Mesodermal cell (in vitro differentiated cells): ENCODE measurements at regions not wholly inside any gene's neighbourhood (a gene's known extent, or its start where the extent isn't known, plus 50 kb on each side); places are given as distances from the start of the nearest gene placed in this dataset.
"Not testable (repeated sequence)": the region's sequence is repeated elsewhere in the genome, so short reads cannot be mapped to it uniquely, and the experiment has no call there.

Source experiments
- H3K27ac ChIP-seq: 2 replicates; pipeline ENCODE4 v1.7.0; 2013; ENCODE audit warnings: mild to moderate bottlenecking, low read depth, low read length, moderate library complexity; ENCODE audit not compliant: severe bottlenecking
- H3K36me3 ChIP-seq: 2 replicates; pipeline ENCODE4 v1.7.1; 2013; ENCODE audit warnings: mild to moderate bottlenecking, low read length, moderate library complexity; ENCODE audit not compliant: control insufficient read depth, insufficient read depth
- H3K4me1 ChIP-seq: one replicate; pipeline ENCODE4 v1.7.1; 2013; ENCODE audit warnings: mild to moderate bottlenecking, low read length; ENCODE audit not compliant: insufficient read depth, control insufficient read depth, poor library complexity, severe bottlenecking
- H3K4me3 ChIP-seq: 2 replicates; pipeline ENCODE4 v1.7.0; 2013; ENCODE audit warnings: low read length, control low read depth, mild to moderate bottlenecking; ENCODE audit not compliant: insufficient read depth, poor library complexity, severe bottlenecking; ENCODE audit errors: extremely low read depth
- H3K9me3 ChIP-seq: 2 replicates; pipeline ENCODE4 v1.7.1; 2013; ENCODE audit warnings: mild to moderate bottlenecking, low read length, moderate library complexity; ENCODE audit not compliant: control insufficient read depth
- WGBS, 2 experiments: methylation state at CpG; one replicate each; pipeline ENCODE4 v1.1.5; 2013; ENCODE audit warnings: missing lambda C conversion rate in 2 of 2; ENCODE audit not compliant: insufficient coverage in 2 of 2; 5-methylcytosine and 5-hydroxymethylcytosine counted together

GRCh38 chr13:83162493-83162892, 719.8 kb downstream of the SLITRK1 start:
- WGBS, 2 experiments, result no CpG with 5 or more reads among the region's 2 CpGs
- H3K27ac ChIP-seq, result no peak overlapping the region
- H3K9me3 ChIP-seq, result no peaks in the 10 kb centered on the region
- H3K36me3 ChIP-seq, result no peaks in the 10 kb centered on the region
- no peak overlapping the region for H3K4me3 ChIP-seq
- no peaks in the 10 kb centered on the region for H3K4me1 ChIP-seq

- H3K4me3 ChIP-seq, result no peak overlapping the region
- WGBS, 2 experiments, result 90 to 100% methylated on average over 1 to 2 of the region's 2 CpGs
Observed at GRCh38 chr13:83153848-83154247, 728.4 kb downstream of the SLITRK1 start.

GRCh38 chr13:83151308-83151660, 731.0 kb downstream of the SLITRK1 start:
- WGBS, 2 experiments, result no CpG with 5 or more reads among the region's 1 CpG
- H3K4me1 ChIP-seq, result no peaks in the 10 kb centered on the region
- H3K4me3 ChIP-seq, result no peak overlapping the region
- no peaks in the 10 kb centered on the region for H3K36me3 ChIP-seq
- H3K27ac ChIP-seq, result no peak overlapping the region
- no peaks in the 10 kb centered on the region for H3K9me3 ChIP-seq

More at GRCh38 chr13:83153848-83154247, 728.4 kb downstream of the SLITRK1 start:
- Histone ChIP-seq H3K9me3 (no peaks in the 10 kb centered on the region), H3K4me1 (no peaks in the 10 kb centered on the region), H3K27ac (no peak overlapping the region), H3K36me3 (no peaks in the 10 kb centered on the region)

GRCh38 chr13:83150616-83151307, 731.5 kb downstream of the SLITRK1 start:
- Histone ChIP-seq H3K36me3 (no peaks in the 10 kb centered on the region), H3K9me3 (no peaks in the 10 kb centered on the region), H3K27ac (no peak overlapping the region), H3K4me3 (no peak overlapping the region), H3K4me1 (no peaks in the 10 kb centered on the region)
- WGBS, 2 experiments, result 80 to 94% methylated on average over 2 to 5 of the region's 7 CpGs

DNA sequence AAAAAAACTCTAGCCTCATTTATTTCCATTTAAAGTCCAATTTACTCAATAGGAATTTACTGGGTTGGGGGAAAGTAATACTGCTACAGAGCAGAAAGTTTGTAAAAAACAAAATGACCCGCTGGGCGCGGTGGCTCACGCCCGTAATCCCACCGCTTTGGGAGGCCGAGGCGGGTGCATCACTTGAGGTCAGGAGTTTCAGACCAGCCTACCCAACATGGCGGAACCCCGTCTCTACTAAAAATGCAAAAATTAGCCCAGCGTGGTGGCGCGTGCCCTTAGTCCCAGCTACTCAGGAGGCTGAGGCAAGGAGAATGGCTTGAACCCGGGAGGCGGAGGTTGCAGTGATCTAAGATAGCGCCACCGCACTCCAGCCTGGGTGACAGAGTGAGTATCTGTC, 745.6 kb downstream of the SLITRK1 start:
- WGBS, 2 experiments, result 88 to 89% methylated on average over 17 of the region's 17 CpGs

GRCh38 chr13:83125791-83126190, 756.5 kb downstream of the SLITRK1 start:
- Histone ChIP-seq H3K36me3 (no peaks in the 10 kb centered on the region), H3K4me3 (no peak overlapping the region), H3K4me1 (no peaks in the 10 kb centered on the region), H3K9me3 (no peaks in the 10 kb centered on the region), H3K27ac (no peak overlapping the region)
- WGBS, 2 experiments, result no CpG with 5 or more reads among the region's 1 CpG

More for the DNA sequence above, 745.6 kb downstream of the SLITRK1 start:
- Histone ChIP-seq H3K27ac (no peak overlapping the region), H3K9me3 (no peaks in the 10 kb centered on the region), H3K4me3 (no peak overlapping the region), H3K4me1 (no peaks in the 10 kb centered on the region), H3K36me3 (no peaks in the 10 kb centered on the region)

- H3K4me1 ChIP-seq, result no peaks in the 10 kb centered on the region
- no peaks in the 10 kb centered on the region for H3K9me3 ChIP-seq
- H3K27ac ChIP-seq, result no peak overlapping the region
- WGBS, 2 experiments, result 86 to 88% methylated on average over 2 of the region's 4 CpGs
- no peak overlapping the region for H3K4me3 ChIP-seq
- H3K36me3 ChIP-seq, result no peaks in the 10 kb centered on the region
Observed at GRCh38 chr13:83121896-83122295, 760.4 kb downstream of the SLITRK1 start.

DNA sequence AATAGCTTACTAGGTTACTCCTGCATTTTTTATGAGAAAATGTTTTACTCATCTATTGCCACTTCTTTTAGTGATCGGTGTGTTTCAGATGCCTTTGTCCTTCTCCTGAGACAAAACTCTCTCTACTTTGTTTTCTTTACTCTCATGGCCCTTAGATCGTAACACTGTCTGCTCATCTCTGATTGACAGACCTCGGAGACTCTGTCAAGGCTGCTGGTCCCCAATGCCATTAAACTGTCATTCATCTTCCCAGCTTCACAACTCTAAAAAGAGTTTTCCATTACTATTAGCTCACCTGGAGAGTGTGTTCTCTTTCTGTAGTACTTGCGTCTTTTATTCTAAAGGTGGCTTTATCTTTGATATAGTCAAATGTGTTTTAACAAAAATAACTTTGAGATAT, 765.2 kb downstream of the SLITRK1 start:
- WGBS, 2 experiments, result 85 to 100% methylated on average over 1 to 3 of the region's 4 CpGs
- Histone ChIP-seq H3K4me3 (no peak overlapping the region), H3K27ac (no peak overlapping the region), H3K9me3 (no peaks in the 10 kb centered on the region), H3K4me1 (no peaks in the 10 kb centered on the region), H3K36me3 (no peaks in the 10 kb centered on the region)

GRCh38 chr13:83101574-83102247, 780.6 kb downstream of the SLITRK1 start:
- not testable (repeated sequence) for H3K27ac ChIP-seq, H3K9me3 ChIP-seq, H3K36me3 ChIP-seq, H3K4me1 ChIP-seq, H3K4me3 ChIP-seq
- 87 to 93% methylated on average over 2 of the region's 5 CpGs for WGBS, 2 experiments

DNA sequence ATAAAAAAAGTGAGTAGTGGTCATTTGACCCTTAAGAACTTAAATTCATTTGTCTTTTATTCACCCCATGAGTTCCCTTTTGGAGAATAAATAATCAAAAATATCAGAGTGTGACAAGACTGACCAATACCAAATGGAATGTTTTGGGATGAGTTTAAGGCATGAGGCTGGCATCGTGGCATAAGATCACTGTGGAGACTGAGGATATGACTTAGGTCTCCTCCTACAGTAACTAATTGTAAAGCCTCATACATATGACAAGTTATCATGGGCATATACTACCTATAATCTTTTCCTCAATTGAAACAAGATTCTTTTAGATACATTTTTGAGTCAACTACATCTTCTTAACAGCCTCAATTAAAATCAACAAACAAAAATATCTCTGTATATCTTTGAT, 782.0 kb downstream of the SLITRK1 start:
- Histone ChIP-seq H3K4me3 (no peak overlapping the region), H3K9me3 (no peaks in the 10 kb centered on the region), H3K36me3 (no peaks in the 10 kb centered on the region), H3K4me1 (no peaks in the 10 kb centered on the region), H3K27ac (no peak overlapping the region)
- WGBS, 2 experiments, result no CpG with 5 or more reads among the region's 1 CpG

- 80% methylated on average over 1 of the region's 1 CpG; no CpG with 5 or more reads in 1 of the 2 experiments for WGBS, 2 experiments
- peaks cover 6% of the 10 kb centered on the region for H3K9me3 ChIP-seq
Observed at GRCh38 chr13:83088858-83089257, 793.4 kb downstream of the SLITRK1 start.

More at GRCh38 chr13:83088858-83089257, 793.4 kb downstream of the SLITRK1 start:
- Histone ChIP-seq H3K4me1 (no peaks in the 10 kb centered on the region), H3K36me3 (no peaks in the 10 kb centered on the region), H3K27ac (no peak overlapping the region), H3K4me3 (no peak overlapping the region)
